DND-41 (cell line): ENCODE measurements at regions not wholly inside any gene's neighbourhood (a gene's known extent, or its start where the extent isn't known, plus 50 kb on each side); places are given as distances from the start of the nearest gene placed in this dataset.

Experiments used
- ATAC-seq: fragments of 200-7000 bp; cut with Tn5 transposase; 3 replicates; pipeline ENCODE4 v1.9.1; 2021; ENCODE audit warnings: low read depth; ENCODE audit not compliant: insufficient read depth
- DNase-seq: peaks from one replicate; pipeline ENCODE4 v3.0.0-alpha.2; 2020
- H2AFZ ChIP-seq: 2 replicates; pipeline ENCODE4 v1.6.0; 2012; ENCODE audit warnings: low read depth, low read length
- H3K27ac ChIP-seq: 2 replicates; pipeline ENCODE4 v1.5.1; 2012; ENCODE audit warnings: low read length, inconsistent platforms
- H3K27me3 ChIP-seq: fragments of 200-600 bp; sonication (generic); 2 replicates; pipeline ENCODE4 v1.6.0; 2012; ENCODE audit warnings: low read length, mild to moderate bottlenecking, inconsistent platforms; ENCODE audit not compliant: insufficient read depth, poor library complexity
- H3K36me3 ChIP-seq: 2 replicates; pipeline ENCODE4 v1.5.1; 2012; ENCODE audit warnings: low read length, inconsistent platforms; ENCODE audit not compliant: insufficient read depth
- H3K4me1 ChIP-seq: 2 replicates; pipeline ENCODE4 v1.5.1; 2012; ENCODE audit warnings: mild to moderate bottlenecking, low read length; ENCODE audit not compliant: insufficient read depth
- H3K4me2 ChIP-seq: 2 replicates; pipeline ENCODE4 v1.6.0; 2012; ENCODE audit warnings: mild to moderate bottlenecking, moderate library complexity, low read length, inconsistent platforms; ENCODE audit not compliant: insufficient read depth
- H3K4me3 ChIP-seq, 2 experiments: fragments of 200-600 bp in 1 of 2; shearing (Covaris generic) in 1 of 2; 2 replicates each; pipeline ENCODE4 v1.5.1; 2012 to 2016; ENCODE audit warnings: inconsistent platforms in 2 of 2, low read length in 2 of 2, mild to moderate bottlenecking in 2 of 2, low read depth in 1 of 2, moderate library complexity in 1 of 2
- H3K79me2 ChIP-seq: 2 replicates; pipeline ENCODE4 v1.6.0; 2012; ENCODE audit warnings: low read length, inconsistent platforms; ENCODE audit not compliant: insufficient read depth
- H3K9ac ChIP-seq: 2 replicates; pipeline ENCODE4 v1.6.0; 2012; ENCODE audit warnings: low read depth, mild to moderate bottlenecking, inconsistent platforms, low read length, moderate library complexity
- H3K9me3 ChIP-seq: 2 replicates; pipeline ENCODE4 v1.5.1; 2012; ENCODE audit warnings: low read length, moderate library complexity, mild to moderate bottlenecking, inconsistent platforms; ENCODE audit not compliant: insufficient read depth, severe bottlenecking
- H4K20me1 ChIP-seq: 2 replicates; pipeline ENCODE4 v1.6.0; 2012; ENCODE audit warnings: low read length; ENCODE audit not compliant: insufficient read depth
- EZH2 ChIP-seq: IDR thresholded peaks from 3 replicates; pipeline ENCODE4 v1.6.1; 2012; ENCODE audit warnings: borderline replicate concordance, low read depth, mild to moderate bottlenecking, moderate library complexity, low read length, inconsistent platforms; ENCODE audit not compliant: severe bottlenecking
- TF ChIP-seq, protein P1 (sequence below): IDR thresholded peaks from 2 replicates; pipeline ENCODE4 v1.5.1; 2012; ENCODE audit warnings: borderline replicate concordance, low read length, moderate library complexity, mild to moderate bottlenecking; ENCODE audit not compliant: poor library complexity, severe bottlenecking; ENCODE audit errors: extremely low read depth

DNA sequence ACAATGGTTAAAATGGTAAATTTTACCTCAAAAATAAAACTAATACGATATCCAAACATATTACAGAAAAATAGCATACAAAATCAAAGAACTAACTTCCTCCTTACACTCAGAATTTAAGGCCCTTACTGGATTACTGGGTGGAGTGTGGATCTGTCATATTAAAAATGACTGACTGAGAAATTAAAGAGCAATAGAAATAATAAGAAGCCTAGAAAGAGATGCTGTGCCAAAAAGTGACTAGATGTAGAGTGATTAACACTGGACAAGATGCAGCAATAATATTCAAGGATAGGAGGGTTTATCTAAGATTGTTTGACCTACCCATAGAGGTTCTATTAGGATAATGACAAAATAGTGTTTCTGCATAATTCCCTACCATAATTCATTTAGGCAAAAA, 424.3 kb downstream of the SETD4 start:
- no peaks in the 10 kb centered on the region for H3K27me3 ChIP-seq
- no peak overlapping the region for H3K27ac ChIP-seq
- ATAC-seq, result no peak
- no peaks in the 10 kb centered on the region for H3K79me2 ChIP-seq
- no peak for DNase-seq
- H2AFZ ChIP-seq, result no peak overlapping the region
- no peaks in the 10 kb centered on the region for H4K20me1 ChIP-seq
- no peaks in the 10 kb centered on the region for H3K4me1 ChIP-seq
- TF ChIP-seq EZH2, result no peak
- TF ChIP-seq, protein P1, sequence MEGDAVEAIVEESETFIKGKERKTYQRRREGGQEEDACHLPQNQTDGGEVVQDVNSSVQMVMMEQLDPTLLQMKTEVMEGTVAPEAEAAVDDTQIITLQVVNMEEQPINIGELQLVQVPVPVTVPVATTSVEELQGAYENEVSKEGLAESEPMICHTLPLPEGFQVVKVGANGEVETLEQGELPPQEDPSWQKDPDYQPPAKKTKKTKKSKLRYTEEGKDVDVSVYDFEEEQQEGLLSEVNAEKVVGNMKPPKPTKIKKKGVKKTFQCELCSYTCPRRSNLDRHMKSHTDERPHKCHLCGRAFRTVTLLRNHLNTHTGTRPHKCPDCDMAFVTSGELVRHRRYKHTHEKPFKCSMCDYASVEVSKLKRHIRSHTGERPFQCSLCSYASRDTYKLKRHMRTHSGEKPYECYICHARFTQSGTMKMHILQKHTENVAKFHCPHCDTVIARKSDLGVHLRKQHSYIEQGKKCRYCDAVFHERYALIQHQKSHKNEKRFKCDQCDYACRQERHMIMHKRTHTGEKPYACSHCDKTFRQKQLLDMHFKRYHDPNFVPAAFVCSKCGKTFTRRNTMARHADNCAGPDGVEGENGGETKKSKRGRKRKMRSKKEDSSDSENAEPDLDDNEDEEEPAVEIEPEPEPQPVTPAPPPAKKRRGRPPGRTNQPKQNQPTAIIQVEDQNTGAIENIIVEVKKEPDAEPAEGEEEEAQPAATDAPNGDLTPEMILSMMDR, result no peak
- no peak overlapping the region for H3K4me2 ChIP-seq
- H3K9me3 ChIP-seq, result no peaks in the 10 kb centered on the region
- H3K36me3 ChIP-seq, result no peaks in the 10 kb centered on the region
- H3K4me3 ChIP-seq, result no peak overlapping the region
- no peak overlapping the region for H3K9ac ChIP-seq

DNA sequence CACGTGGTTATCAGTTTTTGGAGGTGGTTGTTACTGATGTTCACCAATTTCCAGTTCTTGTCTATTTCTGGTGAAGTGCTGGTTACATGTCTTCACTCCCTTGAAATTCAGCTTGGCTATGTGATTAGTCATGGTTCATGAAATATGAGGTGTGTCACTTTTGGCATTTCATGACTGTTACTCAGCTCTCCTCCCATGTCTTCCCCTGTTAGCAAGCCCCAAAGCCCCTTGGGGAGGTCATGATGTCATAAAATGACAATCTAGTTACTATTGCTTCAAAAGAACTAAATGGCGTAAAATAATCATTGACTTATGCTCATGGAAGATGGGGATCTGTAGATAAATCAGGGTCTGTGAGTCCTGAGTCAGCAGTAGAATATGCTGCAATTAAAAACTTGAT, 425.1 kb downstream of the SETD4 start:
- no peaks in the 10 kb centered on the region for H3K79me2 ChIP-seq
- no peaks in the 10 kb centered on the region for H4K20me1 ChIP-seq
- no peaks in the 10 kb centered on the region for H3K4me1 ChIP-seq
- no peak overlapping the region for H3K27ac ChIP-seq
- no peak overlapping the region for H3K4me3 ChIP-seq
- TF ChIP-seq, protein P1, result no peak
- TF ChIP-seq EZH2, result no peak
- H3K4me2 ChIP-seq, result no peak overlapping the region
- H3K27me3 ChIP-seq, result no peaks in the 10 kb centered on the region
- H2AFZ ChIP-seq, result no peak overlapping the region
- no peaks in the 10 kb centered on the region for H3K9me3 ChIP-seq
- H3K9ac ChIP-seq, result no peak overlapping the region
- ATAC-seq, result no peak
- no peak for DNase-seq
- no peaks in the 10 kb centered on the region for H3K36me3 ChIP-seq

DNA sequence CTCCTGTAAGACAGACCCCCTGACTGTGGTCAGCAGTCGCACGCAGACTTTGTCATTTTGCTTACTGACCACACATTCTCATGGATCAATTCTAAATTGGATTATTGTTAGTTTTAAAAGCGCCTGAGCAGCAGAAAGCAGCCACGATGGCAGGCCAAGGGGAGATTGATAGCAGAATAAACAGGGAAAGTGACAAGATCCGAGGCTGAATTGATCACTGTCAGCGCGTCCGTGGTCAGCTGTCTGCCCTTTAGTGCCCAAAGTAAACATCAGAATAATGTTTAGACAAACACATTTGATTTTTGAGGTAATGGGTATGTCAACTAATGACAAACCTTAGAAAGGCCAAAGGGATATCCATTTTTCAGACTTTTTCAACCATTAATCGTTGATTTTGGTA, 426.8 kb downstream of the SETD4 start:
- Histone ChIP-seq H3K4me3 (no peak overlapping the region), H3K9ac (no peak overlapping the region), H3K27me3 (no peaks in the 10 kb centered on the region), H4K20me1 (no peaks in the 10 kb centered on the region), H3K79me2 (no peaks in the 10 kb centered on the region), H3K4me1 (no peaks in the 10 kb centered on the region), H3K36me3 (no peaks in the 10 kb centered on the region), H3K4me2 (no peak overlapping the region), H3K27ac (no peak overlapping the region), H2AFZ (no peak overlapping the region), H3K9me3 (no peaks in the 10 kb centered on the region)
- DNase-seq, result no peak
- no peak for ATAC-seq
- TF ChIP-seq EZH2, result no peak
- TF ChIP-seq, protein P1, result no peak

DNA sequence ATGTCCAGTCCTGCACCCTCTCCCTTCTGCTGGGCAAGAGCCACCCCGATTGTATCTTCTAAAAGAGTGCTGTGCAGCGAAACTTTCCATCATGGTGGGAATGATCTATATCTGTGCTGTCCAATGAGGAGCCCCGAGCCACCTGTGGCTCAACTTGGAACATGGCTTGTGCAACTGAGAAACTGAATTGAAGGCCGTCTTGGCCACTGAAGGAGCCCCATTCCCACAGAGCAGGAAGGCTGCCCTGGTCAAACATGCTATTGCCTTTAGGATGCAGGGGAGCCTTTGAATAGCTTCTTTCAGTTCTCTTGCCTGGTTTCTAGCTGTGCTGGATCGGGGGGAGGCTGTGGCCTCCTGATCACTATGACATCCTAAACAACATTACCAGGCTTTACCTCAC, 427.6 kb downstream of the SETD4 start:
- Histone ChIP-seq H4K20me1 (no peaks in the 10 kb centered on the region), H2AFZ (no peak overlapping the region), H3K4me2 (no peak overlapping the region), H3K79me2 (no peaks in the 10 kb centered on the region), H3K36me3 (no peaks in the 10 kb centered on the region), H3K27ac (no peak overlapping the region), H3K4me1 (no peaks in the 10 kb centered on the region), H3K27me3 (no peaks in the 10 kb centered on the region), H3K9me3 (no peaks in the 10 kb centered on the region), H3K4me3 (no peak overlapping the region), H3K9ac (no peak overlapping the region)
- TF ChIP-seq EZH2, result no peak
- TF ChIP-seq, protein P1, result no peak
- DNase-seq (no peak), ATAC-seq (no peak)
